ENCODE measurements at regions not wholly inside any gene's neighbourhood (a gene's known extent, or its start where the extent isn't known, plus 50 kb on each side); places are given as distances from the start of the nearest gene placed in this dataset.

- no peak for DNase-seq (ENCODE audit: extremely low spot score)
- Histone ChIP-seq H3K27ac (replicated peaks in 1 of 4) (no peak overlapping the region), H3K4me3 (no peak overlapping the region), H3K4me1 (no peaks in the 10 kb centered on the region), H3K27me3 (no peaks in the 10 kb centered on the region), H3K9me3 (no peaks in the 10 kb centered on the region), H3K36me3 (no peaks in the 10 kb centered on the region)
- intact Hi-C loops (cut with DNase I): loop anchor here (10.0 kb wide), 1 partner anchor 1105 kb away; no protein-coding TSS in a partner anchor
- no peak for TF ChIP-seq EP300 (IDR thresholded peaks at IDR 0.05)
- no peak for TF ChIP-seq CTCF (IDR thresholded peaks at IDR 0.05)
- TF ChIP-seq POLR2A (IDR thresholded peaks at IDR 0.05; ENCODE audit: low read depth): no peak
- no peak for TF ChIP-seq POLR2AphosphoS5 (IDR thresholded peaks at IDR 0.05)
Observed at GRCh38 chr7:7109934-7110333, 72.4 kb upstream of the C1GALT1 start.

GRCh38 chr7:7110706-7111105, 71.6 kb upstream of the C1GALT1 start:
- H3K36me3 ChIP-seq: no peaks in the 10 kb centered on the region
- H3K27me3 ChIP-seq: no peaks in the 10 kb centered on the region
- H3K4me1 ChIP-seq: no peaks in the 10 kb centered on the region
- H3K9me3 ChIP-seq: no peaks in the 10 kb centered on the region
- no peak for DNase-seq (ENCODE audit: extremely low spot score)
- TF ChIP-seq EP300 (IDR thresholded peaks at IDR 0.05): no peak
- TF ChIP-seq POLR2A (IDR thresholded peaks at IDR 0.05; ENCODE audit: low read depth): no peak
- no peak for TF ChIP-seq CTCF (IDR thresholded peaks at IDR 0.05)
- no peak for TF ChIP-seq POLR2AphosphoS5 (IDR thresholded peaks at IDR 0.05)
- no peak overlapping the region for H3K4me3 ChIP-seq
- H3K27ac ChIP-seq (replicated peaks in 1 of 4): no peak overlapping the region
- intact Hi-C loops (cut with DNase I): no loop called here

- intact Hi-C loops (cut with DNase I): no loop called here
- WGBS: 100% methylated on average over 1 of the region's 1 CpG
- H3K27me3 ChIP-seq: no peaks in the 10 kb centered on the region
- H3K4me3 ChIP-seq: no peak overlapping the region
- no peak overlapping the region for H3K27ac ChIP-seq (replicated peaks in 1 of 4)
- TF ChIP-seq POLR2AphosphoS5 (IDR thresholded peaks at IDR 0.05) (no peak), POLR2A (IDR thresholded peaks at IDR 0.05; ENCODE audit: low read depth) (no peak), EP300 (IDR thresholded peaks at IDR 0.05) (no peak), CTCF (IDR thresholded peaks at IDR 0.05) (no peak)
- no peaks in the 10 kb centered on the region for H3K36me3 ChIP-seq
- H3K9me3 ChIP-seq: no peaks in the 10 kb centered on the region
- DNase-seq (ENCODE audit: extremely low spot score): no peak
- no peaks in the 10 kb centered on the region for H3K4me1 ChIP-seq
Observed at GRCh38 chr7:7112868-7113267, 69.5 kb upstream of the C1GALT1 start.

GRCh38 chr7:7114575-7115291, 67.6 kb upstream of the C1GALT1 start:
- Histone ChIP-seq H3K4me3 (no peak overlapping the region), H3K36me3 (no peaks in the 10 kb centered on the region), H3K27me3 (no peaks in the 10 kb centered on the region), H3K9me3 (no peaks in the 10 kb centered on the region), H3K4me1 (no peaks in the 10 kb centered on the region), H3K27ac (replicated peaks in 1 of 4) (no peak overlapping the region)
- WGBS: 72% methylated on average over 6 of the region's 6 CpGs
- no peak for TF ChIP-seq POLR2A (IDR thresholded peaks at IDR 0.05; ENCODE audit: low read depth)
- no peak for DNase-seq (ENCODE audit: extremely low spot score)
- intact Hi-C loops (cut with DNase I): no loop called here

GRCh38 chr7:7117935-7118586, 64.3 kb upstream of the C1GALT1 start:
- Histone ChIP-seq H3K27me3 (no peaks in the 10 kb centered on the region), H3K9me3 (no peaks in the 10 kb centered on the region), H3K4me3 (no peak overlapping the region), H3K27ac (replicated peaks in 1 of 4) (no peak overlapping the region), H3K36me3 (no peaks in the 10 kb centered on the region), H3K4me1 (no peaks in the 10 kb centered on the region)
- DNase-seq (ENCODE audit: extremely low spot score): no peak
- intact Hi-C loops (cut with DNase I): no loop called here
- no peak for TF ChIP-seq POLR2A (IDR thresholded peaks at IDR 0.05; ENCODE audit: low read depth)
- no peak for TF ChIP-seq CTCF (IDR thresholded peaks at IDR 0.05)
- TF ChIP-seq EP300 (IDR thresholded peaks at IDR 0.05): no peak
- no peak for TF ChIP-seq POLR2AphosphoS5 (IDR thresholded peaks at IDR 0.05)
- 78% methylated on average over 10 of the region's 10 CpGs for WGBS

All from esophagus muscularis mucosa (tissue), 4 donors.